ENCODE measurements at regions not wholly inside any gene's neighbourhood (a gene's known extent, or its start where the extent isn't known, plus 50 kb on each side); places are given as distances from the start of the nearest gene placed in this dataset.

DNA sequence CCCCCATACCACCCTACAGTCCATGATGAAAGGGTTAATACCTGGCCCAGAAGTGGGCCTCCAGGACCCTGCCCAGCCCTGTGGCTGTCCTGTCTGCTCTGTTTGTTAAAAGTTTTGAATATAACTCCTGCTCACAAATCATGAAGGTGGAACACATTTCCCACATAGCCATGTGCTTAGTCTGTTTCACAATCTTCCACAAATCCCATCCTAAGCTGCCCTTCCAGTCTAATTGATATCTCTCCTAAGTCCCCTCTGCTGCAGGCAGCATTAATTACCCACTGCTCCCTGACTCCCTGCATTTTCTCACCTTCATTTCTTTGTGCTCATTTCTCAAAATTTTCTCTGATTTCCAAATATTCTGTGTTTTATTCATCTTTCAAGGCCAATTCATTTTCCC is 142.6 kb downstream of the AASDH start:
- no peak overlapping the region for H2AFZ ChIP-seq (ENCODE audit: low read depth)
- no peaks in the 10 kb centered on the region for H4K20me1 ChIP-seq (ENCODE audit: insufficient read depth)
- no peak overlapping the region for H3K9ac ChIP-seq
- no peak for TF ChIP-seq CTCF (conservative IDR thresholded peaks at IDR 0.05; ENCODE audit: low read depth, low read length)
- H3K4me3 ChIP-seq (IDR thresholded peaks at IDR 0.05; ENCODE audit: insufficient read depth, low read depth, low read length), result no peak overlapping the region
- no peaks in the 10 kb centered on the region for H3K36me3 ChIP-seq (ENCODE audit: insufficient read depth)
- H3K4me1 ChIP-seq (ENCODE audit: low read depth, poor library complexity, severe bottlenecking), result no peaks in the 10 kb centered on the region
- H3K79me2 ChIP-seq (ENCODE audit: insufficient read depth, low read depth), result no peaks in the 10 kb centered on the region
- H3K4me2 ChIP-seq, result no peak overlapping the region
- no peak overlapping the region for H3K27ac ChIP-seq
- no peaks in the 10 kb centered on the region for H3K27me3 ChIP-seq (ENCODE audit: insufficient read depth, low read depth)

DNA sequence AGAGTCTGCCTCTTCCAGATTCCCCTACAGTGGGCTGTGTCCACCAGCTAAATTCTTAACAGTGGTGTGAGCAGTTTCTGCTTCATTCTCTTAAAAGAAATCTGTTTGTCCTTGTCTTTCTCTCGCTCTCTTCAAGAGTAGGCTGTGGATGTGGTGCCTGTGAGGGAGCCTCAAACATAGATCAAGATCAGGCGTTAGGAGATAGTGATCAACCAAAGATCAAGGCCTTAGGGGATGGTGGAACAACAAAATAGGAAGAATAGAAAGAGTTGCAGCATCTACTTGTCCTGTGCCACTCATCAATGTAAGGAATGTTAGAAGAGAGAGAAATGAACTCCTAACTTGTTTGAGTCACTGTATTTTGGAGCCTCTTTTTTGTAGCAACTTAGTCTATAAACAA is 144.2 kb downstream of the AASDH start:
- Histone ChIP-seq H3K4me2 (no peak overlapping the region), H3K79me2 (ENCODE audit: insufficient read depth, low read depth) (no peaks in the 10 kb centered on the region), H3K27ac (no peak overlapping the region), H3K36me3 (ENCODE audit: insufficient read depth) (no peaks in the 10 kb centered on the region), H3K27me3 (ENCODE audit: insufficient read depth, low read depth) (no peaks in the 10 kb centered on the region), H3K9ac (no peak overlapping the region), H3K4me1 (ENCODE audit: low read depth, poor library complexity, severe bottlenecking) (no peaks in the 10 kb centered on the region), H2AFZ (ENCODE audit: low read depth) (no peak overlapping the region), H3K4me3 (IDR thresholded peaks at IDR 0.05; ENCODE audit: insufficient read depth, low read depth, low read length) (no peak overlapping the region), H4K20me1 (ENCODE audit: insufficient read depth) (no peaks in the 10 kb centered on the region)
- no peak for TF ChIP-seq CTCF (conservative IDR thresholded peaks at IDR 0.05; ENCODE audit: low read depth, low read length)

DNA sequence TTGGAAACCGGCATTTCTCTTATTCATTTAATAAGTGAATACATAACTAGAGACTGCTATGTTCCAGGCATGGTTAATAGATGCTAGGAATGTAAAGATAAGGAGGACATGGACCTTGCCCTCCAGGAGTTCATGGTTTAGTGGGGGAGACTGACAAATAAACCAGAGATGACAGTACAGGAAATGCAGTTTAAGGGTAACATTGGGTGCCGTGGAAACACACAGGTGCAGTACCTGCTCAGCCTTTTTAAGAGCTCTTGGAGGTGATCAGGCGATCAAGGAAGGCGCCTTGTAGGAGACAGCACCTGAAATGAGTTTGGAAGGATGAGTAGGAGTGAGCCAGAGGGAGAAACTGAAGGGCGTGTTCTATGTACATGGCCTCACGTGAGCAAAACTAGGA is 145.8 kb downstream of the AASDH start:
- no peaks in the 10 kb centered on the region for H3K4me1 ChIP-seq (ENCODE audit: low read depth, poor library complexity, severe bottlenecking)
- no peaks in the 10 kb centered on the region for H3K27me3 ChIP-seq (ENCODE audit: insufficient read depth, low read depth)
- H3K27ac ChIP-seq, result no peak overlapping the region
- H3K4me3 ChIP-seq (IDR thresholded peaks at IDR 0.05; ENCODE audit: insufficient read depth, low read depth, low read length), result no peak overlapping the region
- H2AFZ ChIP-seq (ENCODE audit: low read depth), result no peak overlapping the region
- H3K9ac ChIP-seq, result no peak overlapping the region
- H4K20me1 ChIP-seq (ENCODE audit: insufficient read depth), result no peaks in the 10 kb centered on the region
- no peaks in the 10 kb centered on the region for H3K79me2 ChIP-seq (ENCODE audit: insufficient read depth, low read depth)
- H3K36me3 ChIP-seq (ENCODE audit: insufficient read depth), result no peaks in the 10 kb centered on the region
- TF ChIP-seq CTCF (conservative IDR thresholded peaks at IDR 0.05; ENCODE audit: low read depth, low read length), result no peak
- no peak overlapping the region for H3K4me2 ChIP-seq

- Histone ChIP-seq H2AFZ (ENCODE audit: low read depth) (no peak overlapping the region), H3K36me3 (ENCODE audit: insufficient read depth) (no peaks in the 10 kb centered on the region), H3K4me2 (no peak overlapping the region), H3K27me3 (ENCODE audit: insufficient read depth, low read depth) (no peaks in the 10 kb centered on the region), H4K20me1 (ENCODE audit: insufficient read depth) (no peaks in the 10 kb centered on the region), H3K79me2 (ENCODE audit: insufficient read depth, low read depth) (no peaks in the 10 kb centered on the region), H3K27ac (no peak overlapping the region), H3K4me3 (IDR thresholded peaks at IDR 0.05; ENCODE audit: insufficient read depth, low read depth, low read length) (no peak overlapping the region), H3K4me1 (ENCODE audit: low read depth, poor library complexity, severe bottlenecking) (no peaks in the 10 kb centered on the region), H3K9ac (no peak overlapping the region)
- no peak for TF ChIP-seq CTCF (conservative IDR thresholded peaks at IDR 0.05; ENCODE audit: low read depth, low read length)
Measured at GRCh38 chr4:56240554-56241174, 146.6 kb downstream of the AASDH start.

All from KMS-11 (cell line).